Liver (tissue), 3 donors: ENCODE measurements at regions not wholly inside any gene's neighbourhood (a gene's known extent, or its start where the extent isn't known, plus 50 kb on each side); places are given as distances from the start of the nearest gene placed in this dataset.

ENCODE experiments used
- CTCF ChIP-seq: fragments of 150-350 bp; IDR thresholded peaks from 2 replicates; pipeline ENCODE4 v1.5.1; 2017; ENCODE audit warnings: improper control_type of control experiment, low read depth, low read length; ENCODE audit not compliant: missing input control
- EGR1 ChIP-seq, 2 donors: IDR thresholded peaks; 2 replicates each; pipeline ENCODE4 v1.6.1; 2016 to 2018; ENCODE audit warnings: antibody characterized with exemption in 2 of 2, low read depth in 2 of 2
- FOXA2 ChIP-seq: IDR thresholded peaks from 2 replicates; pipeline ENCODE4 v1.6.1; 2016; ENCODE audit warnings: antibody characterized with exemption
- NR2F2 ChIP-seq: IDR thresholded peaks from 2 replicates; pipeline ENCODE4 v1.6.1; 2016; ENCODE audit warnings: antibody characterized with exemption
- RAD21 ChIP-seq, 2 donors: IDR thresholded peaks; 2 replicates each; pipeline ENCODE4 v1.6.1; 2016; ENCODE audit warnings: antibody characterized with exemption in 2 of 2, mild to moderate bottlenecking in 2 of 2
- RXRA ChIP-seq, 2 donors: IDR thresholded peaks; 2 replicates each; pipeline ENCODE4 v1.6.1; 2017 to 2018; ENCODE audit warnings: antibody characterized with exemption in 2 of 2, mild to moderate bottlenecking in 1 of 2
- SP1 ChIP-seq: IDR thresholded peaks from 2 replicates; pipeline ENCODE4 v1.6.1; 2018; ENCODE audit warnings: antibody characterized with exemption, mild to moderate bottlenecking
- TAF1 ChIP-seq: conservative IDR thresholded peaks from 2 replicates; pipeline ENCODE4 v1.6.1; 2016; ENCODE audit warnings: antibody characterized with exemption, mild to moderate bottlenecking
- YY1 ChIP-seq: IDR thresholded peaks from 2 replicates; pipeline ENCODE4 v1.6.1; 2016; ENCODE audit warnings: antibody characterized with exemption, mild to moderate bottlenecking
- TF ChIP-seq, protein P1 (sequence below): IDR thresholded peaks from 2 replicates; pipeline ENCODE4 v1.6.1; 2016; ENCODE audit warnings: antibody characterized with exemption
- TF ChIP-seq, protein P2 (sequence below): IDR thresholded peaks from 2 replicates; pipeline ENCODE4 v1.6.1; 2016; ENCODE audit warnings: antibody characterized with exemption, mild to moderate bottlenecking
- TF ChIP-seq, protein P3 (sequence below): IDR thresholded peaks from 2 replicates; pipeline ENCODE4 v1.6.1; 2016; ENCODE audit warnings: antibody characterized with exemption
- TF ChIP-seq, protein P4 (sequence below): IDR thresholded peaks from 2 replicates; pipeline ENCODE4 v1.6.1; 2016; ENCODE audit warnings: antibody characterized with exemption
- donor health status: healthy.
- donor health status: healthy.

- TF ChIP-seq CTCF (no peak), SP1 (no peak), NR2F2 (no peak), RXRA (IDR thresholded peaks at IDR 0.05) (no peak), TAF1 (no peak), FOXA2 (no peak), YY1 (no peak), EGR1 (IDR thresholded peaks at IDR 0.05; ENCODE audit: low read depth in 2 of 2) (no peak), RAD21 (IDR thresholded peaks at IDR 0.05) (no peak)
- TF ChIP-seq, protein P1, sequence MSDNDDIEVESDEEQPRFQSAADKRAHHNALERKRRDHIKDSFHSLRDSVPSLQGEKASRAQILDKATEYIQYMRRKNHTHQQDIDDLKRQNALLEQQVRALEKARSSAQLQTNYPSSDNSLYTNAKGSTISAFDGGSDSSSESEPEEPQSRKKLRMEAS, result no peak
- TF ChIP-seq, protein P2, sequence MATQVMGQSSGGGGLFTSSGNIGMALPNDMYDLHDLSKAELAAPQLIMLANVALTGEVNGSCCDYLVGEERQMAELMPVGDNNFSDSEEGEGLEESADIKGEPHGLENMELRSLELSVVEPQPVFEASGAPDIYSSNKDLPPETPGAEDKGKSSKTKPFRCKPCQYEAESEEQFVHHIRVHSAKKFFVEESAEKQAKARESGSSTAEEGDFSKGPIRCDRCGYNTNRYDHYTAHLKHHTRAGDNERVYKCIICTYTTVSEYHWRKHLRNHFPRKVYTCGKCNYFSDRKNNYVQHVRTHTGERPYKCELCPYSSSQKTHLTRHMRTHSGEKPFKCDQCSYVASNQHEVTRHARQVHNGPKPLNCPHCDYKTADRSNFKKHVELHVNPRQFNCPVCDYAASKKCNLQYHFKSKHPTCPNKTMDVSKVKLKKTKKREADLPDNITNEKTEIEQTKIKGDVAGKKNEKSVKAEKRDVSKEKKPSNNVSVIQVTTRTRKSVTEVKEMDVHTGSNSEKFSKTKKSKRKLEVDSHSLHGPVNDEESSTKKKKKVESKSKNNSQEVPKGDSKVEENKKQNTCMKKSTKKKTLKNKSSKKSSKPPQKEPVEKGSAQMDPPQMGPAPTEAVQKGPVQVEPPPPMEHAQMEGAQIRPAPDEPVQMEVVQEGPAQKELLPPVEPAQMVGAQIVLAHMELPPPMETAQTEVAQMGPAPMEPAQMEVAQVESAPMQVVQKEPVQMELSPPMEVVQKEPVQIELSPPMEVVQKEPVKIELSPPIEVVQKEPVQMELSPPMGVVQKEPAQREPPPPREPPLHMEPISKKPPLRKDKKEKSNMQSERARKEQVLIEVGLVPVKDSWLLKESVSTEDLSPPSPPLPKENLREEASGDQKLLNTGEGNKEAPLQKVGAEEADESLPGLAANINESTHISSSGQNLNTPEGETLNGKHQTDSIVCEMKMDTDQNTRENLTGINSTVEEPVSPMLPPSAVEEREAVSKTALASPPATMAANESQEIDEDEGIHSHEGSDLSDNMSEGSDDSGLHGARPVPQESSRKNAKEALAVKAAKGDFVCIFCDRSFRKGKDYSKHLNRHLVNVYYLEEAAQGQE, result no peak
- TF ChIP-seq, protein P3, sequence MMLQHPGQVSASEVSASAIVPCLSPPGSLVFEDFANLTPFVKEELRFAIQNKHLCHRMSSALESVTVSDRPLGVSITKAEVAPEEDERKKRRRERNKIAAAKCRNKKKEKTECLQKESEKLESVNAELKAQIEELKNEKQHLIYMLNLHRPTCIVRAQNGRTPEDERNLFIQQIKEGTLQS, result no peak
- TF ChIP-seq, protein P4, sequence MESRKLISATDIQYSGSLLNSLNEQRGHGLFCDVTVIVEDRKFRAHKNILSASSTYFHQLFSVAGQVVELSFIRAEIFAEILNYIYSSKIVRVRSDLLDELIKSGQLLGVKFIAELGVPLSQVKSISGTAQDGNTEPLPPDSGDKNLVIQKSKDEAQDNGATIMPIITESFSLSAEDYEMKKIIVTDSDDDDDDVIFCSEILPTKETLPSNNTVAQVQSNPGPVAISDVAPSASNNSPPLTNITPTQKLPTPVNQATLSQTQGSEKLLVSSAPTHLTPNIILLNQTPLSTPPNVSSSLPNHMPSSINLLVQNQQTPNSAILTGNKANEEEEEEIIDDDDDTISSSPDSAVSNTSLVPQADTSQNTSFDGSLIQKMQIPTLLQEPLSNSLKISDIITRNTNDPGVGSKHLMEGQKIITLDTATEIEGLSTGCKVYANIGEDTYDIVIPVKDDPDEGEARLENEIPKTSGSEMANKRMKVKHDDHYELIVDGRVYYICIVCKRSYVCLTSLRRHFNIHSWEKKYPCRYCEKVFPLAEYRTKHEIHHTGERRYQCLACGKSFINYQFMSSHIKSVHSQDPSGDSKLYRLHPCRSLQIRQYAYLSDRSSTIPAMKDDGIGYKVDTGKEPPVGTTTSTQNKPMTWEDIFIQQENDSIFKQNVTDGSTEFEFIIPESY, result no peak
Observed at GRCh38 chr11:50192743-50193142, 160.1 kb downstream of the OR4C45 start.
